ENCODE measurements at regions not wholly inside any gene's neighbourhood (a gene's known extent, or its start where the extent isn't known, plus 50 kb on each side); places are given as distances from the start of the nearest gene placed in this dataset.

GRCh38 chr5:54689411-54690251 lies 172.1 kb downstream of the SNX18 start:
- Histone ChIP-seq H3F3A (ENCODE audit: insufficient read depth, low read depth) (no peaks in the 10 kb centered on the region), H3K4me2 (no peak overlapping the region), H3K4me3 (no peak overlapping the region), H3K9me2 (ENCODE audit: insufficient read depth) (no peaks in the 10 kb centered on the region), H3K27me3 (ENCODE audit: insufficient read depth, low read depth) (no peaks in the 10 kb centered on the region), H3K79me2 (ENCODE audit: low read depth) (no peaks in the 10 kb centered on the region), H3K36me3 (ENCODE audit: low read depth) (no peaks in the 10 kb centered on the region), H3K27ac (no peak overlapping the region), H3K4me1 (replicated peaks; ENCODE audit: insufficient read depth) (no peaks in the 10 kb centered on the region), H4K20me1 (ENCODE audit: insufficient read depth) (no peaks in the 10 kb centered on the region), H3K9me3 (ENCODE audit: insufficient read depth, low read depth) (no peaks in the 10 kb centered on the region), H2AFZ (no peak overlapping the region)
- TF ChIP-seq EZH2 (IDR thresholded peaks at IDR 0.05; ENCODE audit: low read depth) (no peak), CTCF (conservative IDR thresholded peaks at IDR 0.05) (no peak)
- no TSS peak for BruUV-seq (replicated peaks)
- POLR2A ChIA-PET (ENCODE audit: unreplicated experiment), result no interaction called here
- no peak for DNase-seq
- CTCF ChIA-PET, result no interaction called here
- intact Hi-C loops (cut with micrococcal nuclease; ENCODE audit: unreplicated experiment), result no loop called here

- H3K4me3 ChIP-seq, result no peak overlapping the region
- H3K36me3 ChIP-seq (ENCODE audit: low read depth), result no peaks in the 10 kb centered on the region
- no peaks in the 10 kb centered on the region for H3K79me2 ChIP-seq (ENCODE audit: low read depth)
- no TSS peak for BruUV-seq (replicated peaks)
- H3K9me3 ChIP-seq (ENCODE audit: insufficient read depth, low read depth), result no peaks in the 10 kb centered on the region
- TF ChIP-seq EZH2 (IDR thresholded peaks at IDR 0.05; ENCODE audit: low read depth) (no peak), CTCF (conservative IDR thresholded peaks at IDR 0.05) (no peak)
- H4K20me1 ChIP-seq (ENCODE audit: insufficient read depth), result no peaks in the 10 kb centered on the region
- ChIA-PET CTCF (no interaction called here), POLR2A (ENCODE audit: unreplicated experiment) (no interaction called here)
- no peaks in the 10 kb centered on the region for H3F3A ChIP-seq (ENCODE audit: insufficient read depth, low read depth)
- no peak overlapping the region for H3K27ac ChIP-seq
- no peak overlapping the region for H2AFZ ChIP-seq
- intact Hi-C loops (cut with micrococcal nuclease; ENCODE audit: unreplicated experiment), result no loop called here
- DNase-seq, result no peak
- H3K4me2 ChIP-seq, result no peak overlapping the region
- H3K4me1 ChIP-seq (replicated peaks; ENCODE audit: insufficient read depth), result no peaks in the 10 kb centered on the region
- no peaks in the 10 kb centered on the region for H3K9me2 ChIP-seq (ENCODE audit: insufficient read depth)
- no peaks in the 10 kb centered on the region for H3K27me3 ChIP-seq (ENCODE audit: insufficient read depth, low read depth)
Measured at GRCh38 chr5:54680998-54681397, 163.4 kb downstream of the SNX18 start.

GRCh38 chr5:54679686-54680085 lies 162.1 kb downstream of the SNX18 start:
- CTCF ChIA-PET, result no interaction called here
- no peak for DNase-seq
- no TSS peak for BruUV-seq (replicated peaks)
- no peaks in the 10 kb centered on the region for H3K9me3 ChIP-seq (ENCODE audit: insufficient read depth, low read depth)
- no peak overlapping the region for H3K4me3 ChIP-seq
- H3K4me1 ChIP-seq (replicated peaks; ENCODE audit: insufficient read depth), result no peaks in the 10 kb centered on the region
- no peak overlapping the region for H2AFZ ChIP-seq
- no peaks in the 10 kb centered on the region for H3K36me3 ChIP-seq (ENCODE audit: low read depth)
- H3K27ac ChIP-seq, result no peak overlapping the region
- H3K27me3 ChIP-seq (ENCODE audit: insufficient read depth, low read depth), result no peaks in the 10 kb centered on the region
- no peaks in the 10 kb centered on the region for H3F3A ChIP-seq (ENCODE audit: insufficient read depth, low read depth)
- TF ChIP-seq CTCF (conservative IDR thresholded peaks at IDR 0.05) (no peak), EZH2 (IDR thresholded peaks at IDR 0.05; ENCODE audit: low read depth) (no peak)
- no peaks in the 10 kb centered on the region for H3K79me2 ChIP-seq (ENCODE audit: low read depth)
- intact Hi-C loops (cut with micrococcal nuclease; ENCODE audit: unreplicated experiment), result no loop called here
- no peak overlapping the region for H3K4me2 ChIP-seq
- no peaks in the 10 kb centered on the region for H3K9me2 ChIP-seq (ENCODE audit: insufficient read depth)
- POLR2A ChIA-PET (ENCODE audit: unreplicated experiment), result no interaction called here
- no peaks in the 10 kb centered on the region for H4K20me1 ChIP-seq (ENCODE audit: insufficient read depth)

Measured in PC-9 (cell line).